HepG2 (cell line): ENCODE measurements at regions not wholly inside any gene's neighbourhood (a gene's known extent, or its start where the extent isn't known, plus 50 kb on each side); places are given as distances from the start of the nearest gene placed in this dataset.

Experiments used
- CHD4 ChIP-seq: fragments of 200-600 bp; sonication (generic); IDR thresholded peaks from 2 replicates; pipeline ENCODE4 v1.7.0; 2017; ENCODE audit warnings: mild to moderate bottlenecking, low read length, borderline replicate concordance
- CSRNP2 ChIP-seq: sonication (generic); formaldehyde crosslinking; conservative IDR thresholded peaks from 2 replicates; pipeline ENCODE4 v1.8.0; 2022; ENCODE audit warnings: low read depth, missing genetic modification reagents
- DBP ChIP-seq: sonication (generic); formaldehyde crosslinking; IDR thresholded peaks from 2 replicates; pipeline ENCODE4 v1.4.0; 2020; ENCODE audit warnings: missing genetic modification reagents; ENCODE audit errors: not compliant biosample characterization
- HNRNPLL ChIP-seq: fragments of 200-400 bp; formaldehyde crosslinking; IDR thresholded peaks from 2 replicates; pipeline ENCODE4 v1.6.1; 2017; ENCODE audit warnings: mild to moderate bottlenecking, low read depth, low read length; ENCODE audit not compliant: poor library complexity, severe bottlenecking
- KLF9 ChIP-seq: IDR thresholded peaks from 2 replicates; pipeline ENCODE4 v1.6.1; 2016; ENCODE audit warnings: low read depth
- KMT2A ChIP-seq: sonication (generic); formaldehyde crosslinking; IDR thresholded peaks from 2 replicates; pipeline ENCODE4 v1.4.0; 2020; ENCODE audit warnings: missing genetic modification reagents
- MAX ChIP-seq: IDR thresholded peaks from 2 replicates; pipeline ENCODE4 v1.6.1; 2012; ENCODE audit warnings: inconsistent platforms
- MBD4 ChIP-seq: IDR thresholded peaks from 2 replicates; pipeline ENCODE4 v1.6.1; 2012; ENCODE audit warnings: low read length, inconsistent platforms, borderline replicate concordance
- ONECUT2 ChIP-seq: sonication (generic); formaldehyde crosslinking; IDR thresholded peaks from 2 replicates; pipeline ENCODE4 v1.4.0; 2020; ENCODE audit warnings: missing genetic modification reagents
- PHF21A ChIP-seq: sonication (generic); formaldehyde crosslinking; IDR thresholded peaks from 2 replicates; pipeline ENCODE4 v1.5.0; 2020; ENCODE audit warnings: mild to moderate bottlenecking, missing genetic modification reagents
- REST ChIP-seq, 2 experiments: IDR thresholded peaks; 2 replicates each; pipeline ENCODE4 v1.6.1; 2011 to 2012; ENCODE audit warnings: low read length in 2 of 2, borderline replicate concordance in 1 of 2, low read depth in 1 of 2, mild to moderate bottlenecking in 1 of 2, moderate library complexity in 1 of 2
- TARDBP ChIP-seq: sonication (generic); formaldehyde crosslinking; IDR thresholded peaks from 2 replicates; pipeline ENCODE4 v1.8.0; 2022; ENCODE audit warnings: mild to moderate bottlenecking, missing genetic modification reagents
- TCF7 ChIP-seq: sonication (generic); IDR thresholded peaks from 2 replicates; pipeline ENCODE4 v1.6.1; 2016; ENCODE audit warnings: antibody characterized with exemption, low read depth
- ZBTB1 ChIP-seq: sonication (generic); formaldehyde crosslinking; IDR thresholded peaks from 2 replicates; pipeline ENCODE4 v1.4.0; 2020; ENCODE audit warnings: missing genetic modification reagents, borderline replicate concordance
- ZBTB46 ChIP-seq: sonication (generic); formaldehyde crosslinking; IDR thresholded peaks from 2 replicates; pipeline ENCODE4 v1.4.0; 2020; ENCODE audit warnings: mild to moderate bottlenecking, missing genetic modification reagents, borderline replicate concordance
- ZBTB8A ChIP-seq: sonication (generic); formaldehyde crosslinking; IDR thresholded peaks from 2 replicates; pipeline ENCODE4 v1.4.0; 2020; ENCODE audit warnings: mild to moderate bottlenecking, low read depth, missing genetic modification reagents, borderline replicate concordance
- ZNF101 ChIP-seq: sonication (generic); formaldehyde crosslinking; IDR thresholded peaks from 2 replicates; pipeline ENCODE4 v1.4.0; 2020; ENCODE audit warnings: mild to moderate bottlenecking, low read depth, missing genetic modification reagents, borderline replicate concordance
- ZNF740 ChIP-seq: sonication (generic); formaldehyde crosslinking; IDR thresholded peaks from 2 replicates; pipeline ENCODE4 v1.4.0; 2020; ENCODE audit warnings: missing genetic modification reagents
- ZNF800 ChIP-seq: sonication (generic); formaldehyde crosslinking; IDR thresholded peaks from 2 replicates; pipeline ENCODE4 v1.4.0; 2020; ENCODE audit warnings: missing genetic modification reagents
- ZNF879 ChIP-seq: sonication (generic); formaldehyde crosslinking; IDR thresholded peaks from 2 replicates; pipeline ENCODE4 v1.8.1; 2023; ENCODE audit warnings: missing genetic modification reagents

- TF ChIP-seq KLF9 (no peak), KMT2A (CRISPR knock-in tag) (no peak), ZNF101 (CRISPR knock-in tag) (no peak), MBD4 (no peak), HNRNPLL (peak; percentile 53), CSRNP2 (CRISPR knock-in tag) (no peak), PHF21A (CRISPR knock-in tag) (no peak), TARDBP (CRISPR knock-in tag) (no peak), CHD4 (no peak), ONECUT2 (no peak), TCF7 (no peak), DBP (CRISPR knock-in tag) (no peak), ZNF879 (CRISPR knock-in tag) (no peak), ZBTB46 (CRISPR knock-in tag) (no peak), ZNF740 (no peak), ZNF800 (CRISPR knock-in tag) (no peak), ZBTB8A (CRISPR knock-in tag) (no peak), REST (IDR thresholded peaks at IDR 0.05; ENCODE audit: borderline replicate concordance in 1 of 2, low read depth in 1 of 2, low read length in 2 of 2) (no peak), MAX (peak; percentile 41; the same call in 1 of the 2 replicates), ZBTB1 (CRISPR knock-in tag) (no peak)
These were observed 67.2 kb downstream of the DIO3 start (continued) for GRCh38 chr14:101628471-101628966.
